ENCODE measurements at regions not wholly inside any gene's neighbourhood (a gene's known extent, or its start where the extent isn't known, plus 50 kb on each side); places are given as distances from the start of the nearest gene placed in this dataset.

GRCh38 chr18:5604778-5605177 lies 61.0 kb upstream of the EPB41L3 start:
- DNase-seq, result no peak
- no peaks in the 10 kb centered on the region for H3K9me3 Mint-ChIP-seq
- no peaks in the 10 kb centered on the region for H3K36me3 Mint-ChIP-seq
- H3K4me1 Mint-ChIP-seq, result no peaks in the 10 kb centered on the region
- H3K27me3 Mint-ChIP-seq, result peaks cover 15% of the 10 kb centered on the region
- no peak overlapping the region for H3K4me3 Mint-ChIP-seq
- no peak overlapping the region for H3K27ac Mint-ChIP-seq

- no peak overlapping the region for H3K4me3 Mint-ChIP-seq
These were observed 59.4 kb upstream of the EPB41L3 start for GRCh38 chr18:5603153-5603552.

GRCh38 chr18:5601188-5601624 lies 57.4 kb upstream of the EPB41L3 start:
- no peak overlapping the region for H3K27ac Mint-ChIP-seq
- no peaks in the 10 kb centered on the region for H3K36me3 Mint-ChIP-seq
- H3K4me3 Mint-ChIP-seq, result no peak overlapping the region
- DNase-seq, result no peak
- no peaks in the 10 kb centered on the region for H3K9me3 Mint-ChIP-seq
- no peaks in the 10 kb centered on the region for H3K4me1 Mint-ChIP-seq
- peaks cover 7% of the 10 kb centered on the region for H3K27me3 Mint-ChIP-seq

More at GRCh38 chr18:5603153-5603552, 59.4 kb upstream of the EPB41L3 start:
- DNase-seq, result no peak
- Mint-ChIP-seq H3K4me1 (no peaks in the 10 kb centered on the region), H3K36me3 (no peaks in the 10 kb centered on the region), H3K27me3 (peaks cover 14% of the 10 kb centered on the region), H3K27ac (no peak overlapping the region), H3K9me3 (no peaks in the 10 kb centered on the region)

GRCh38 chr18:5600378-5601071 lies 56.7 kb upstream of the EPB41L3 start:
- no peaks in the 10 kb centered on the region for H3K9me3 Mint-ChIP-seq
- DNase-seq, result no peak
- no peaks in the 10 kb centered on the region for H3K36me3 Mint-ChIP-seq
- no peak overlapping the region for H3K4me3 Mint-ChIP-seq
- peaks cover 7% of the 10 kb centered on the region for H3K27me3 Mint-ChIP-seq
- H3K27ac Mint-ChIP-seq, result no peak overlapping the region
- no peaks in the 10 kb centered on the region for H3K4me1 Mint-ChIP-seq

GRCh38 chr18:5596585-5596984 lies 52.8 kb upstream of the EPB41L3 start:
- H3K4me3 Mint-ChIP-seq, result no peak overlapping the region
- no peaks in the 10 kb centered on the region for H3K36me3 Mint-ChIP-seq
- peaks cover 4% of the 10 kb centered on the region for H3K27me3 Mint-ChIP-seq
- no peak for DNase-seq
- no peak overlapping the region for H3K27ac Mint-ChIP-seq
- H3K9me3 Mint-ChIP-seq, result peaks cover 4% of the 10 kb centered on the region
- no peaks in the 10 kb centered on the region for H3K4me1 Mint-ChIP-seq
